Endothelial cell of umbilical vein (primary cell): ENCODE measurements at regions not wholly inside any gene's neighbourhood (a gene's known extent, or its start where the extent isn't known, plus 50 kb on each side); places are given as distances from the start of the nearest gene placed in this dataset.
A peak's percentile ranks its signal among the peaks of the same experiment; 100 is the strongest.

ENCODE experiments used
- BruUV-seq: library from RNA; stranded (reverse); fragments of 400-500 nt; replicated peaks from 2 replicates; lab custom pipeline; 2021; lab: Mats Ljungman, UMichigan
- CTCF ChIA-PET: fragments of 300-600, 350-600 bp; sonication (Branson Sonifier 250); formaldehyde crosslinking; loops from one replicate; lab custom pipeline; 2021; ENCODE audit warnings: antibody characterized with exemption, inconsistent platforms; lab: Charles Lee
- POLR2A ChIA-PET: fragments of 300-600, 350-600 bp; sonication (Branson Sonifier 250); formaldehyde crosslinking; loops from one replicate; lab custom pipeline; 2021; ENCODE audit warnings: antibody characterized with exemption, inconsistent platforms; lab: Charles Lee
- DNase-seq: peaks from one replicate; pipeline ENCODE4 v3.0.0-alpha.2; 2011; ENCODE audit warnings: low read depth, low spot score
- FAIRE-seq: peaks from 2 replicates; lab custom pipeline; 2011; peaks lifted over from hg19 to GRCh38; lab: Jason Lieb, UNC
- H2AFZ ChIP-seq: 2 replicates; pipeline ENCODE4 v1.6.0; 2012; ENCODE audit warnings: low read depth, low read length, control low read depth, inconsistent platforms
- H3K27ac ChIP-seq: 2 replicates; pipeline ENCODE4 v1.5.1; 2011; ENCODE audit warnings: low read depth, mild to moderate bottlenecking, control low read depth, low read length, moderate library complexity; ENCODE audit not compliant: insufficient read depth
- H3K27me3 ChIP-seq, 2 experiments: 2 replicates each; pipeline versions ENCODE4 v1.6.0 to v1.6.1; 2011; ENCODE audit warnings: low read length in 2 of 2, mixed read lengths in 1 of 2; ENCODE audit not compliant: control insufficient read depth in 2 of 2, insufficient read depth in 2 of 2
- H3K36me3 ChIP-seq, 2 experiments: 2 replicates in 1 of 2; 3 replicates in 1 of 2; pipeline ENCODE4 v1.5.1; 2011; ENCODE audit warnings: low read length in 2 of 2, mild to moderate bottlenecking in 1 of 2, moderate library complexity in 1 of 2; ENCODE audit not compliant: control insufficient read depth in 2 of 2, insufficient read depth in 2 of 2; ENCODE audit errors: extremely low read depth in 1 of 2
- H3K4me1 ChIP-seq: 3 replicates; pipeline ENCODE4 v1.5.1; 2011; ENCODE audit warnings: mild to moderate bottlenecking, low read length; ENCODE audit not compliant: control insufficient read depth, insufficient read depth; ENCODE audit errors: extremely low read depth
- H3K4me2 ChIP-seq: 2 replicates; pipeline ENCODE4 v1.6.1; 2011; ENCODE audit warnings: low read length, control low read depth, mixed read lengths; ENCODE audit not compliant: insufficient read depth
- H3K4me3 ChIP-seq, 3 experiments: fragments of 200-600 bp in 1 of 3; sonication (generic), shearing (Covaris generic) in 1 of 3; replicated peaks in 1 of 3; 2 replicates each; pipeline ENCODE4 v1.5.1; 2011 to 2016; ENCODE audit warnings: control low read depth in 3 of 3, low read length in 3 of 3, mild to moderate bottlenecking in 2 of 3, inconsistent platforms in 1 of 3, low read depth in 1 of 3, moderate library complexity in 1 of 3; ENCODE audit not compliant: insufficient read depth in 1 of 3
- H3K79me2 ChIP-seq: 2 replicates; pipeline ENCODE4 v1.6.0; 2012; ENCODE audit warnings: low read length, inconsistent platforms; ENCODE audit not compliant: control insufficient read depth, insufficient read depth
- H3K9ac ChIP-seq: replicated peaks from 2 replicates; pipeline ENCODE3; 2011; ENCODE audit warnings: low read length, control low read depth; ENCODE audit not compliant: insufficient read depth; ENCODE audit errors: extremely low read depth
- H3K9me1 ChIP-seq: replicated peaks from 3 replicates; pipeline ENCODE4 v1.6.0; 2011; ENCODE audit warnings: mild to moderate bottlenecking, low read length; ENCODE audit not compliant: control insufficient read depth, insufficient read depth; ENCODE audit errors: extremely low read depth
- H3K9me3 ChIP-seq: replicated peaks from 2 replicates; pipeline ENCODE4 v1.5.1; 2012; ENCODE audit warnings: low read length, inconsistent platforms; ENCODE audit not compliant: control insufficient read depth, insufficient read depth
- H4K20me1 ChIP-seq: replicated peaks from 2 replicates; pipeline ENCODE3; 2011; ENCODE audit warnings: mild to moderate bottlenecking, low read length; ENCODE audit not compliant: control insufficient read depth, insufficient read depth; ENCODE audit errors: extremely low read depth
- CTCF ChIP-seq, 2 donors: IDR thresholded peaks; 1 replicate in 1 of 2; 2 replicates in 1 of 2; pipeline ENCODE4 v1.5.1; 2011; ENCODE audit warnings: low read length in 2 of 2, mild to moderate bottlenecking in 2 of 2, moderate library complexity in 2 of 2, control low read depth in 1 of 2, inconsistent platforms in 1 of 2, low read depth in 1 of 2; ENCODE audit not compliant: insufficient read depth in 1 of 2; ENCODE audit errors: extremely low read depth in 1 of 2
- EZH2 ChIP-seq: IDR thresholded peaks from 2 replicates; pipeline ENCODE4 v1.6.1; 2012; ENCODE audit warnings: borderline replicate concordance, low read depth, mild to moderate bottlenecking, moderate library complexity, low read length, inconsistent platforms; ENCODE audit not compliant: severe bottlenecking
- FOS ChIP-seq: IDR thresholded peaks from 2 replicates; pipeline ENCODE4 v1.6.1; 2011; ENCODE audit warnings: mild to moderate bottlenecking, low read length, moderate library complexity, borderline replicate concordance; ENCODE audit not compliant: insufficient read depth
- GATA2 ChIP-seq: IDR thresholded peaks from 2 replicates; pipeline ENCODE4 v1.7.0; 2011; ENCODE audit warnings: low read depth, mild to moderate bottlenecking, moderate library complexity, mixed read lengths, low read length; ENCODE audit not compliant: insufficient read length, insufficient read depth
- JUN ChIP-seq: IDR thresholded peaks from 2 replicates; pipeline ENCODE4 v1.6.1; 2011; ENCODE audit warnings: borderline replicate concordance, low read depth; ENCODE audit not compliant: insufficient read length, insufficient read depth
- MAX ChIP-seq: IDR thresholded peaks from 2 replicates; pipeline ENCODE4 v1.6.1; 2011; ENCODE audit not compliant: insufficient read depth, insufficient read length
- MYC ChIP-seq: IDR thresholded peaks from one replicate; pipeline ENCODE4 v1.6.1; 2011; ENCODE audit warnings: mild to moderate bottlenecking, low read depth, low read length
- POLR2A ChIP-seq: IDR thresholded peaks from 2 replicates; pipeline ENCODE4 v1.6.1; 2012; ENCODE audit warnings: low read depth, mild to moderate bottlenecking, control low read depth, low read length
- POLR2AphosphoS5 ChIP-seq: IDR thresholded peaks from 2 replicates; pipeline ENCODE4 v1.6.1; 2012; ENCODE audit warnings: low read depth, mild to moderate bottlenecking, control low read depth, low read length, moderate library complexity; ENCODE audit not compliant: insufficient read depth
- dilution Hi-C: fragments of 300-500 bp; cut with MboI; formaldehyde crosslinking; loops from one replicate; pipeline ENCODE4 v1.15.0; 2019; ENCODE audit warnings: low sequenced_read_pairs; ENCODE audit not compliant: extremely low pct_ligation_motif_present
- intact Hi-C: fragments of 100-400 bp; cut with micrococcal nuclease; formaldehyde crosslinking; loops from one replicate; pipeline ENCODE4 v1.10.0; 2022

- FAIRE-seq: no peak
- Histone ChIP-seq H3K4me2 (peak overlapping the region; percentile 94), H4K20me1 (peaks cover 3% of the 10 kb centered on the region), H2AFZ (peak overlapping the region; percentile 69), H3K36me3 (no peaks in the 10 kb centered on the region), H3K4me1 (peaks cover 28% of the 10 kb centered on the region), H3K9ac (peak overlapping the region; percentile 86), H3K9me3 (no peaks in the 10 kb centered on the region), H3K9me1 (no peaks in the 10 kb centered on the region), H3K27me3 (no peaks in the 10 kb centered on the region), H3K79me2 (peaks cover 72% of the 10 kb centered on the region), H3K4me3 (peak overlapping the region; percentile 50 to 91 (median 88)), H3K27ac (peak overlapping the region; percentile 74)
- BruUV-seq: TSS peak; percentile 15
- DNase-seq: peak; percentile 53
- intact Hi-C loops: loop anchor here (2.0 to 5.0 kb wide), 2 partner anchors 71 to 206 kb away; no protein-coding TSS in a partner anchor
- CTCF ChIA-PET: interaction anchor here (0.8 to 4.3 kb wide), 15 partner anchors 8 to 205 kb away, joined by 3 to 29 read pairs (median 5); no protein-coding TSS in a partner anchor
- dilution Hi-C loops: no loop called here
- no peak for TF ChIP-seq MYC
- no peak for TF ChIP-seq POLR2A
- no peak for TF ChIP-seq POLR2AphosphoS5
- TF ChIP-seq GATA2: no peak
- no peak for TF ChIP-seq MAX
- TF ChIP-seq FOS: no peak
- TF ChIP-seq EZH2: no peak
- no peak for TF ChIP-seq JUN
- no peak for TF ChIP-seq CTCF (IDR thresholded peaks at IDR 0.05; ENCODE audit: extremely low read depth in 1 of 2, insufficient read depth in 1 of 2, low read depth in 1 of 2, low read length in 2 of 2)
- POLR2A ChIA-PET: interaction anchor here (1.0 to 1.5 kb wide), 2 partner anchors 9 to 18 kb away, joined by 3 read pairs; no protein-coding TSS in a partner anchor
These were observed 112.0 kb upstream of the BEND6 start for GRCh38 chr6:56842686-56843475.
